ENCODE measurements at regions not wholly inside any gene's neighbourhood (a gene's known extent, or its start where the extent isn't known, plus 50 kb on each side); places are given as distances from the start of the nearest gene placed in this dataset.

GRCh38 chr5:57955511-57955910, 472.9 kb upstream of the ACTBL2 start:
- Histone ChIP-seq H3K9me3 (ENCODE audit: low read length) (no peaks in the 10 kb centered on the region), H3K9me2 (ENCODE audit: low read depth, low read length) (no peaks in the 10 kb centered on the region), H3K9ac (ENCODE audit: low read length) (no peak overlapping the region), H3K36me3 (ENCODE audit: insufficient read depth, low read length) (no peaks in the 10 kb centered on the region), H2AFZ (ENCODE audit: low read length) (no peak overlapping the region), H3K4me3 (ENCODE audit: low read depth, low read length, poor library complexity, severe bottlenecking) (no peak overlapping the region), H3K4me1 (ENCODE audit: insufficient read depth, low read length, severe bottlenecking) (no peaks in the 10 kb centered on the region), H3K27ac (ENCODE audit: low read depth, low read length, poor library complexity, severe bottlenecking) (no peak overlapping the region), H3K4me2 (ENCODE audit: low read length) (no peak overlapping the region), H3K27me3 (ENCODE audit: insufficient read depth, low read length) (no peaks in the 10 kb centered on the region), H3F3A (ENCODE audit: insufficient read depth, low read length) (no peaks in the 10 kb centered on the region), H4K20me1 (ENCODE audit: insufficient read depth, low read length) (no peaks in the 10 kb centered on the region), H3K79me2 (ENCODE audit: insufficient read depth, low read length) (no peaks in the 10 kb centered on the region)
- no peak for TF ChIP-seq EZH2 (IDR thresholded peaks at IDR 0.05; ENCODE audit: borderline replicate concordance, low read length)
- TF ChIP-seq, protein P1, sequence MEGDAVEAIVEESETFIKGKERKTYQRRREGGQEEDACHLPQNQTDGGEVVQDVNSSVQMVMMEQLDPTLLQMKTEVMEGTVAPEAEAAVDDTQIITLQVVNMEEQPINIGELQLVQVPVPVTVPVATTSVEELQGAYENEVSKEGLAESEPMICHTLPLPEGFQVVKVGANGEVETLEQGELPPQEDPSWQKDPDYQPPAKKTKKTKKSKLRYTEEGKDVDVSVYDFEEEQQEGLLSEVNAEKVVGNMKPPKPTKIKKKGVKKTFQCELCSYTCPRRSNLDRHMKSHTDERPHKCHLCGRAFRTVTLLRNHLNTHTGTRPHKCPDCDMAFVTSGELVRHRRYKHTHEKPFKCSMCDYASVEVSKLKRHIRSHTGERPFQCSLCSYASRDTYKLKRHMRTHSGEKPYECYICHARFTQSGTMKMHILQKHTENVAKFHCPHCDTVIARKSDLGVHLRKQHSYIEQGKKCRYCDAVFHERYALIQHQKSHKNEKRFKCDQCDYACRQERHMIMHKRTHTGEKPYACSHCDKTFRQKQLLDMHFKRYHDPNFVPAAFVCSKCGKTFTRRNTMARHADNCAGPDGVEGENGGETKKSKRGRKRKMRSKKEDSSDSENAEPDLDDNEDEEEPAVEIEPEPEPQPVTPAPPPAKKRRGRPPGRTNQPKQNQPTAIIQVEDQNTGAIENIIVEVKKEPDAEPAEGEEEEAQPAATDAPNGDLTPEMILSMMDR (IDR thresholded peaks at IDR 0.05; ENCODE audit: low read length), result no peak

- no peaks in the 10 kb centered on the region for H3K36me3 ChIP-seq (ENCODE audit: insufficient read depth, low read length)
- H3K27ac ChIP-seq (ENCODE audit: low read depth, low read length, poor library complexity, severe bottlenecking), result no peak overlapping the region
- no peak overlapping the region for H3K9ac ChIP-seq (ENCODE audit: low read length)
- no peak overlapping the region for H3K4me2 ChIP-seq (ENCODE audit: low read length)
- H3K9me2 ChIP-seq (ENCODE audit: low read depth, low read length), result no peaks in the 10 kb centered on the region
- no peaks in the 10 kb centered on the region for H3K9me3 ChIP-seq (ENCODE audit: low read length)
- no peak for TF ChIP-seq EZH2 (IDR thresholded peaks at IDR 0.05; ENCODE audit: borderline replicate concordance, low read length)
- TF ChIP-seq, protein P1 (IDR thresholded peaks at IDR 0.05; ENCODE audit: low read length), result no peak
- H2AFZ ChIP-seq (ENCODE audit: low read length), result no peak overlapping the region
- no peaks in the 10 kb centered on the region for H4K20me1 ChIP-seq (ENCODE audit: insufficient read depth, low read length)
- no peak overlapping the region for H3K4me3 ChIP-seq (ENCODE audit: low read depth, low read length, poor library complexity, severe bottlenecking)
- H3K4me1 ChIP-seq (ENCODE audit: insufficient read depth, low read length, severe bottlenecking), result no peaks in the 10 kb centered on the region
- H3K27me3 ChIP-seq (ENCODE audit: insufficient read depth, low read length), result no peaks in the 10 kb centered on the region
- H3F3A ChIP-seq (ENCODE audit: insufficient read depth, low read length), result no peaks in the 10 kb centered on the region
- H3K79me2 ChIP-seq (ENCODE audit: insufficient read depth, low read length), result no peaks in the 10 kb centered on the region
Observed at GRCh38 chr5:57953792-57954191, 471.2 kb upstream of the ACTBL2 start.

DNA sequence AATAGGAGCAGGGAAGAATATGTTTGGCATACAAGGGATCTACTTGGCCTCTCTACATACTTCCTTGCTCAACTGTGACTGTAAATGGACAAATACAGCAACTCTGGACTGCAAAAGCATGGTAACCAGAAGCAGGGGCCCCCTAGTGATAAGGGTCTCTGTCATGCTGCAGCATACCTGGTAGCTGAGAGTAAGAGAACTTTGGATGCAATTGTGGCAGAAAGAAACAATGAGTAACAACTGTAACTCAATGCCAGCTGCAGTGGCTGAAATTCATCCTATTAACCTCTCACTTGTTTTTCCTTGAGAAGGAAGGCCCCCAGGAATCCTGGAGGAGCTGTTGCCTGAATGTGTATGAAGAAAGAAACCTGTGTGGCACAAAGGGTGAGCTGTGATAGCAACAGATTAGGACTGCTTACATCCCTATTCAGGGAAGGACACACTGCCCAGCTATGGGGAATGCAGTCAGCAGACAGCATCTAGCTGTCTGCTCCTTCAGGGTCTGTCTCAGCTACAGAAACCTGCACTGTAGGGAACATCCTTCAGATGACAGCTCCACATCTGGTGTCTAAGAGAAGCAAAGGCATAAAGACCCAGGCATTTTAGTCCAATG, 468.1 kb upstream of the ACTBL2 start:
- no peaks in the 10 kb centered on the region for H3K27me3 ChIP-seq (ENCODE audit: insufficient read depth, low read length)
- H3F3A ChIP-seq (ENCODE audit: insufficient read depth, low read length), result no peaks in the 10 kb centered on the region
- no peak overlapping the region for H3K27ac ChIP-seq (ENCODE audit: low read depth, low read length, poor library complexity, severe bottlenecking)
- H4K20me1 ChIP-seq (ENCODE audit: insufficient read depth, low read length), result no peaks in the 10 kb centered on the region
- no peaks in the 10 kb centered on the region for H3K79me2 ChIP-seq (ENCODE audit: insufficient read depth, low read length)
- no peak overlapping the region for H3K4me3 ChIP-seq (ENCODE audit: low read depth, low read length, poor library complexity, severe bottlenecking)
- H3K9me2 ChIP-seq (ENCODE audit: low read depth, low read length), result no peaks in the 10 kb centered on the region
- H3K9ac ChIP-seq (ENCODE audit: low read length), result no peak overlapping the region
- no peak for TF ChIP-seq EZH2 (IDR thresholded peaks at IDR 0.05; ENCODE audit: borderline replicate concordance, low read length)
- TF ChIP-seq, protein P1 (IDR thresholded peaks at IDR 0.05; ENCODE audit: low read length), result no peak
- no peaks in the 10 kb centered on the region for H3K4me1 ChIP-seq (ENCODE audit: insufficient read depth, low read length, severe bottlenecking)
- no peaks in the 10 kb centered on the region for H3K9me3 ChIP-seq (ENCODE audit: low read length)
- H2AFZ ChIP-seq (ENCODE audit: low read length), result no peak overlapping the region
- H3K36me3 ChIP-seq (ENCODE audit: insufficient read depth, low read length), result no peaks in the 10 kb centered on the region
- H3K4me2 ChIP-seq (ENCODE audit: low read length), result no peak overlapping the region
